MG63 (cell line): ENCODE measurements at regions not wholly inside any gene's neighbourhood (a gene's known extent, or its start where the extent isn't known, plus 50 kb on each side); places are given as distances from the start of the nearest gene placed in this dataset.
"Not testable (repeated sequence)": the region's sequence is repeated elsewhere in the genome, so short reads cannot be mapped to it uniquely, and the experiment has no call there.

Experiments
- DNase-seq: peaks from one replicate; pipeline ENCODE4 v3.0.0-alpha.2; 2020
- H3K27me3 ChIP-seq: fragments of 250-450 bp; sonication (Bioruptor Pico); 2 replicates; pipeline ENCODE4 v1.5.1; 2020; ENCODE audit warnings: mild to moderate bottlenecking, moderate library complexity
- H3K36me3 ChIP-seq: fragments of 250-450 bp; sonication (Bioruptor Pico); 2 replicates; pipeline ENCODE4 v1.5.1; 2020; ENCODE audit warnings: mild to moderate bottlenecking, moderate library complexity
- H3K4me3 ChIP-seq: fragments of 250-450 bp; sonication (Bioruptor Pico); 2 replicates; pipeline ENCODE4 v1.5.1; 2020; ENCODE audit warnings: mild to moderate bottlenecking, moderate library complexity
- H3K9me3 ChIP-seq: fragments of 250-450 bp; sonication (Bioruptor Pico); 2 replicates; pipeline ENCODE4 v1.5.1; 2020; ENCODE audit warnings: mild to moderate bottlenecking, moderate library complexity

- Histone ChIP-seq H3K9me3 (no peaks in the 10 kb centered on the region), H3K36me3 (no peaks in the 10 kb centered on the region), H3K27me3 (no peaks in the 10 kb centered on the region; the same call in none of the 2 replicates), H3K4me3 (no peak overlapping the region)
- DNase-seq, result no peak
These were observed 185.6 kb downstream of the UTP18 start for GRCh38 chr17:51445946-51446345.

- no peak for DNase-seq
- H3K9me3 ChIP-seq, result no peaks in the 10 kb centered on the region
- no peaks in the 10 kb centered on the region; the same call in 1 of the 2 replicates for H3K27me3 ChIP-seq
- H3K4me3 ChIP-seq, result no peak overlapping the region
- no peaks in the 10 kb centered on the region for H3K36me3 ChIP-seq
These were observed 194.2 kb downstream of the UTP18 start for GRCh38 chr17:51454456-51454978.

GRCh38 chr17:51455211-51455610, 194.9 kb downstream of the UTP18 start:
- DNase-seq, result no peak

GRCh38 chr17:51455931-51456330, 195.6 kb downstream of the UTP18 start:
- H3K9me3 ChIP-seq, result no peaks in the 10 kb centered on the region
- H3K36me3 ChIP-seq, result no peaks in the 10 kb centered on the region
- H3K27me3 ChIP-seq, result no peaks in the 10 kb centered on the region
- DNase-seq, result peak; percentile 74
- H3K4me3 ChIP-seq, result no peak overlapping the region

More at GRCh38 chr17:51455211-51455610, 194.9 kb downstream of the UTP18 start:
- Histone ChIP-seq H3K27me3 (no peaks in the 10 kb centered on the region), H3K4me3 (no peak overlapping the region), H3K36me3 (no peaks in the 10 kb centered on the region), H3K9me3 (no peaks in the 10 kb centered on the region)

- peaks cover 3% of the 10 kb centered on the region; the same call in 1 of the 2 replicates for H3K27me3 ChIP-seq
- H3K9me3 ChIP-seq, result no peaks in the 10 kb centered on the region
- DNase-seq, result no peak
- no peaks in the 10 kb centered on the region for H3K36me3 ChIP-seq
- no peak overlapping the region for H3K4me3 ChIP-seq
These were observed 196.6 kb downstream of the UTP18 start for GRCh38 chr17:51456942-51457341.

- DNase-seq, result peak; percentile 89
- peaks cover 6% of the 10 kb centered on the region for H3K27me3 ChIP-seq
- no peaks in the 10 kb centered on the region for H3K9me3 ChIP-seq
- no peak overlapping the region for H3K4me3 ChIP-seq
- no peaks in the 10 kb centered on the region for H3K36me3 ChIP-seq
These were observed 201.2 kb downstream of the UTP18 start for GRCh38 chr17:51461578-51462004.

- Histone ChIP-seq H3K27me3 (peaks cover 6% of the 10 kb centered on the region), H3K4me3 (no peak overlapping the region), H3K36me3 (no peaks in the 10 kb centered on the region), H3K9me3 (no peaks in the 10 kb centered on the region)
- no peak for DNase-seq
These were observed 203.0 kb downstream of the UTP18 start for GRCh38 chr17:51463353-51463752.

GRCh38 chr17:51467336-51467735, 207.0 kb downstream of the UTP18 start:
- no peak for DNase-seq
- Histone ChIP-seq H3K36me3 (no peaks in the 10 kb centered on the region), H3K4me3 (no peak overlapping the region), H3K27me3 (peaks cover 4% of the 10 kb centered on the region; the same call in 1 of the 2 replicates), H3K9me3 (no peaks in the 10 kb centered on the region)

GRCh38 chr17:51472670-51473205, 212.4 kb downstream of the UTP18 start:
- H3K4me3 ChIP-seq, result no peak overlapping the region
- no peaks in the 10 kb centered on the region for H3K9me3 ChIP-seq
- no peak for DNase-seq
- H3K27me3 ChIP-seq, result peaks cover 11% of the 10 kb centered on the region
- H3K36me3 ChIP-seq, result no peaks in the 10 kb centered on the region

GRCh38 chr17:51474764-51475163, 214.4 kb downstream of the UTP18 start:
- Histone ChIP-seq H3K36me3 (no peaks in the 10 kb centered on the region), H3K4me3 (no peak overlapping the region), H3K9me3 (no peaks in the 10 kb centered on the region), H3K27me3 (peaks cover 14% of the 10 kb centered on the region)
- DNase-seq, result no peak

- no peak for DNase-seq
- no peaks in the 10 kb centered on the region for H3K36me3 ChIP-seq
- H3K4me3 ChIP-seq, result no peak overlapping the region
- H3K27me3 ChIP-seq, result peaks cover 18% of the 10 kb centered on the region
- H3K9me3 ChIP-seq, result 0 out of 2 replicates have a peak, but pooled peaks cover 2% of the 10 kb centered on the region
These were observed 215.4 kb downstream of the UTP18 start for GRCh38 chr17:51475730-51476129.

GRCh38 chr17:51479303-51479702, 219.0 kb downstream of the UTP18 start:
- no peak for DNase-seq
- peaks cover 6% of the 10 kb centered on the region; the same call in 1 of the 2 replicates for H3K9me3 ChIP-seq
- H3K27me3 ChIP-seq, result peaks cover 14% of the 10 kb centered on the region; the same call in 1 of the 2 replicates
- no peak overlapping the region for H3K4me3 ChIP-seq
- H3K36me3 ChIP-seq, result no peaks in the 10 kb centered on the region

GRCh38 chr17:51481370-51481769, 221.0 kb downstream of the UTP18 start:
- DNase-seq, result no peak
- H3K36me3 ChIP-seq, result no peaks in the 10 kb centered on the region
- no peak overlapping the region for H3K4me3 ChIP-seq
- peaks cover 10% of the 10 kb centered on the region; the same call in 1 of the 2 replicates for H3K27me3 ChIP-seq
- H3K9me3 ChIP-seq, result peaks cover 8% of the 10 kb centered on the region; the same call in 1 of the 2 replicates

- H3K4me3 ChIP-seq, H3K9me3 ChIP-seq, H3K27me3 ChIP-seq, DNase-seq, H3K36me3 ChIP-seq: not testable (repeated sequence)
These were observed 221.9 kb downstream of the UTP18 start for GRCh38 chr17:51482248-51482647.

- Histone ChIP-seq H3K36me3 (no peaks in the 10 kb centered on the region), H3K9me3 (peaks cover 6% of the 10 kb centered on the region; the same call in 1 of the 2 replicates), H3K27me3 (no peaks in the 10 kb centered on the region), H3K4me3 (no peak overlapping the region)
- no peak for DNase-seq
These were observed 225.7 kb downstream of the UTP18 start for GRCh38 chr17:51486091-51486490.

- H3K36me3 ChIP-seq, result no peaks in the 10 kb centered on the region
- no peak for DNase-seq
- H3K4me3 ChIP-seq, result no peak overlapping the region
- H3K27me3 ChIP-seq, result no peaks in the 10 kb centered on the region
- H3K9me3 ChIP-seq, result peaks cover 3% of the 10 kb centered on the region; the same call in 1 of the 2 replicates
These were observed 226.7 kb downstream of the UTP18 start for GRCh38 chr17:51486885-51487520.

GRCh38 chr17:51487947-51488346, 227.6 kb downstream of the UTP18 start:
- H3K9me3 ChIP-seq, result peaks cover 2% of the 10 kb centered on the region; the same call in 1 of the 2 replicates
- no peak for DNase-seq
- no peaks in the 10 kb centered on the region for H3K36me3 ChIP-seq
- no peak overlapping the region for H3K4me3 ChIP-seq
- no peaks in the 10 kb centered on the region for H3K27me3 ChIP-seq

GRCh38 chr17:51491416-51491815, 231.1 kb downstream of the UTP18 start:
- DNase-seq, result no peak
- Histone ChIP-seq H3K27me3 (no peaks in the 10 kb centered on the region), H3K36me3 (no peaks in the 10 kb centered on the region), H3K4me3 (no peak overlapping the region), H3K9me3 (no peaks in the 10 kb centered on the region)
